GM18498 (cell line): ENCODE measurements at regions not wholly inside any gene's neighbourhood (a gene's known extent, or its start where the extent isn't known, plus 50 kb on each side); places are given as distances from the start of the nearest gene placed in this dataset.
"Not testable (repeated sequence)": the region's sequence is repeated elsewhere in the genome, so short reads cannot be mapped to it uniquely, and the experiment has no call there.

Source experiments
- ATAC-seq: cut with Tn5 transposase; IDR thresholded peaks from one replicate; pipeline ENCODE4 v1.9.1; 2021; ENCODE audit warnings: mild to moderate bottlenecking, moderate library complexity; ENCODE audit not compliant: unreplicated experiment

- peak; percentile 75 for ATAC-seq
Observed at GRCh38 chr6:27132532-27133280, 114.8 kb upstream of the PRSS16 start.

DNA sequence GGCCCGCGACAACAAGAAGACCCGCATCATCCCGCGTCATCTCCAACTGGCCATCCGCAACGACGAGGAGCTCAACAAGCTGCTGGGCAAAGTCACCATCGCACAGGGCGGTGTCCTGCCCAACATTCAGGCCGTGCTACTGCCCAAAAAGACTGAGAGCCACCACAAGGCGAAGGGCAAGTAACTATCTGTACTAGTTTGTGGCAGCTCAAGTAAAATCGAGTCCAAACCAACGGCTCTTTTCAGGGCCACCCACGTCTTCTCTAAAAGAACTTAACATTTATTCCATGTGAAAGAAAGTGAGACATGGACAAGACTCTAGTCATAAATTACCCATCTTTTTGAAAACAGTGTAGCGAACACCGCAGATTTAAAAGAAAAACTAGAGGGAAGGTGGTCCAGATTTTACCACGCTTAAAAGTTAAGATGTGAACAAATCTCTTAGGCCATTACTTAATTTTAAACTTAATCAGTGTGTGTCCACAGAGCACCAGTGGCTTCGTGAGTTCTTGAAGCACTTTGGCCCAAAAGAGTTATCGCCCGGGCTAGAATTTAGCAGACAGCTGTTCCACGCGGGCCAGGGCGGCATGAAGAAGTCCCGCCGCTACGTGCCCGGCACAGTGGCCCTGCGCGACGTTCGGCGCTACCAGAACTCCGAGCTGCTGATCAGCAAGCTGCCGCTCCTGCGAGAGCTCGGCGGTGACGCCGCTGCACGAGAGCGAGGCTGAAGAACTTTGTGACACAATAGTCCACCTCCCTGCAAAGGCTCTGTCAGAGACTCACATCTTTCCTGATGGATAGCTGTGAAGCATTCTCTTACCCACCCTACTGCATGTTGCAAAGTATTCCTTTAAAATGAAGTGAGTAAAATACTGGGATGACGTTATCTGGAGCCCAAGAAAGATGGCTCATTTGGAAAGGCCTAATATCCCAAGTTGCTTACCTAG, 113.9 kb upstream of the PRSS16 start:
- peak; percentile 33 for ATAC-seq

DNA sequence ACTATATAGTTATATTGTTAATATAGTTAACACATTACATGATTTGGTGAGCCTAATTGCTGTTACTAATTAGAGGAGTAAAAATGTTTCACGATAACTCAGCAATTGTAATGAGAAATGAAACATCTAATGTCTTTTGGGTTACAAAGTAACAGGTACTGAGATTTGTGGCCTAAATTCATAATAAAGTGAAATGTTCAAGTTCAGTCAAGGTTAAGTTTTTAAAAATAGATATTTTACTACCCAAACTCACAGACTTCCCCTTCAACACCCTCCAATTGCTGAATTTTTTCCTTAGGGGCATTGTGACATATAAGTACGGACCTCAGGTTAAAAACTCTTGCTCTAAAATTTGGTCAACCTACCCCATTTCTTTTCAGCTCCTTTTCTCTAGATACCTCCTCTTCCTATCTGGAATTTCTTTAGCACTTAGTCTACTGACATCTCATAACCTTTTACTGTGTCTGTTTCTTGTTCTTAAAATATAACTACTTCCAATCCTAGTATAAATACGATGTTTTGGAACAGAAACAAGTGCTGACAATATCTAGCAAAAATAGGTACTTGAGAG, 112.3 kb upstream of the PRSS16 start:
- ATAC-seq = no peak

- no peak for ATAC-seq
Observed at GRCh38 chr6:27136077-27136644, 111.3 kb upstream of the PRSS16 start.

GRCh38 chr6:27136978-27137814, 110.3 kb upstream of the PRSS16 start:
- no peak for ATAC-seq

DNA sequence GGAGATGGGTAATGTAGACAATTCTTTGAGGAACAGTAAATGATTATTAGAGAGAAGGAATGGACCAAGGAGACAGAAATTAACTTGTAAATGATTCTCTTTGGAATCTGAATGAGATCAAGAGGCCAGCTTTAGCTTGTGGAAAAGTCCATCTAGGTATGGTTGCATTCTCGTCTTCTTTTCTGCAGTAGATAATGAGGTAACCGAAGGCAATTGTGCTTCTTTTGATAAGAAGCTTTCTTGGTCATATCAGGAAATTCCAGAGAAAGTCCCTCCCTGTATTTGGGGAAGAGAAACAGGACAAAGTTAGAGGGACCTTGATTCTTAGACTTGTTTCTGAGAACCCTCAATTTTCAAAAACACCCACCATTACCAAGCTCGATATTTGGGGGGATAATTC, 109.1 kb upstream of the PRSS16 start:
- ATAC-seq = no peak

GRCh38 chr6:27138837-27139755, 108.4 kb upstream of the PRSS16 start:
- peak; percentile 68 for ATAC-seq

DNA sequence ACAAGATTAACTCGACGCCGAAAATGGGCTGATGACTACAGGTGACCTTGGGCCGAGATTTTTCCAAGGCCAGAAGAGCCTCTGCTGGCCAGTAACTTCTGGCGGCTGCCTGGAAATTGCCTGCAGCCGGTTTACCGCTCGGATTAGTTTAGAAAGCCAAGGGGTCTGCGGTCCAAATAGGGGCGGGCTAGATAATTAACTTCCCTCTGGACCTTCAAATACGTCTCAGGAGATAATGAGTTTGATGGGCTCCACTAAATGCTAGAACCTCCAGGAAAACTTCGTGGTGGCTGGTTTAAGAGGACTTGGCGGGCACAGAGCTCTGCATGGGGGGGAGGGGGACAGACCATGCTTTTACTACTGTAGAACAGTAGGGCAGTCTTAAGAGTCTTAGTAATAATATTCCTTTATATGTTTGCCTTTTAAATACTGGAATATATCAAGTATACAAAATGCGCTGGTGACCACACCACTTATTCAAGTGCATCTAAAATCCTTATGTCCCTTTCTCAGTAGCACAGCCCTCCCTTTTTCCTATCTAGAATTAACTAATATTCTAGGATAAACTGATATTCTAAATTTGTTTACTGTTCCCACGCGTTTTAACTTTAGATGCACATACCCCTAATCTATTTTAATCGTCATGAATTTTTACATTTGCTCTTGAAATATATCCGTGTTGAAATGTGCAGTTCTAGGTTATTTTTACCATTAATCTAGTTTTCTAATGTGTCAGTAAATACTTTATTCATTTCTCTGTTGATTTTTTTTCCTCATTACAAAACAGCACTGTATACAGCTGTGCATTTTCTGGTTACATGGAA, 107.5 kb upstream of the PRSS16 start:
- ATAC-seq = peak; percentile 17

DNA sequence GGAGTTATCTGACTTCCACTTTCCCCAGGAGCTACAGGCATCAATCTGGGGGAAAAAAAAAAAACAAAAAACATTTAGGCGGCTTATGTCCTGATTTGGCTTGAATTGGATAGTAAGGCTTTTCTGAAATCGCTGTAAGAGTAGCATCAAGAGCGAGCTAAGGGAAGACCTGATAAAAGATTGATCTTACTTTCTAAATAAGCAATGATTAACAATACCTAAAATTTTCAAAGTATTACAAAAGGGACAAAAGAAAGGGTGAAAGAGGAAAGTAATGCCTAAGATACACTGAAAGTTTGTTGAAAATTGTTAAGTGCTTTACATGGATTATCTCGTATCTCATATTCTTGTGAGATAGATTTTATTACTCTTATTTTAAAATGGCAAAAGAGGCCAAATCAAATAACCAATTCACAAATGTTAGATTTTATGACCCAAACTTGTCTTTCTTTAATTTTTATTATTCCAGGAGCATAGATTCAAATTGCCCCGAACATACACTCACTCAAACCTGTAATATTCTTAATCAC, 106.4 kb upstream of the PRSS16 start:
- no peak for ATAC-seq

- no peak for ATAC-seq
Observed at GRCh38 chr6:27141529-27142015, 105.9 kb upstream of the PRSS16 start.

DNA sequence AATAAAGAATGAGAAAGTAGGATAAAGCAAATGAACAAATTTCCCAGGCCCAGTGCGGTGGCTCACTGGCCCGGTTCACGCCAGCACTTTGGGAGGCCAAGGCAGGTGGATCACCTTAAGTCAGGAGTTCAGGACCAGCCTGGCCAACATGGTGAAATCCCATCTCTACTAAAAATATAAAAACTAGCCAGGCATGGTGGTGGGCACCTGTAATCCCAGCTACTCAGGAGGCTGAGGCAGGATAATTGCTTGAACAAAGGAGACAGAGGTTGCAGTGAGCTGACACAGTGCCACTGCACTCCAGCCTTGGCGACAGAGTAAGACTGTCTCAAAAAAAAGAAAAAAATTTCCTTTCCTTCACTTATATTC, 104.5 kb upstream of the PRSS16 start:
- not testable (repeated sequence) for ATAC-seq

GRCh38 chr6:27143474-27144026, 104.0 kb upstream of the PRSS16 start:
- ATAC-seq = no peak

DNA sequence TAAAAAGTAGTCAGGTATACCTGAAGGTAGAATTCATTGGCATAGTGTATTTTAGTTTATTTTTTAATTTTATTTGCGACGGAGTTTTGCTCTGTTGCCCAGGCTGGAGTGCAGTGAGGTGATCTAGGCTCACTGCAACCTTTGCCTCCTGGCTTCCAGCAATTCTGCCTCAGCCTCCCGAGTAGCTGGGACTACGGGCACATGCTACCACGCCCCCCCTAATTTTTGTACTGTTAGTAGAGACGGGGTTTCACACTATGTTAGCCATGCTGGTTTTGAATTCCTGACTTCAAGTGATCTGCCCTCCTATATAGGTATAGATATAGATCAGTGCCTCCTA, 102.8 kb upstream of the PRSS16 start:
- no peak for ATAC-seq

GRCh38 chr6:27145731-27146455, 101.6 kb upstream of the PRSS16 start:
- ATAC-seq = peak; percentile 32

- not testable (repeated sequence) for ATAC-seq
Observed at GRCh38 chr6:27146456-27146705, 101.1 kb upstream of the PRSS16 start.

DNA sequence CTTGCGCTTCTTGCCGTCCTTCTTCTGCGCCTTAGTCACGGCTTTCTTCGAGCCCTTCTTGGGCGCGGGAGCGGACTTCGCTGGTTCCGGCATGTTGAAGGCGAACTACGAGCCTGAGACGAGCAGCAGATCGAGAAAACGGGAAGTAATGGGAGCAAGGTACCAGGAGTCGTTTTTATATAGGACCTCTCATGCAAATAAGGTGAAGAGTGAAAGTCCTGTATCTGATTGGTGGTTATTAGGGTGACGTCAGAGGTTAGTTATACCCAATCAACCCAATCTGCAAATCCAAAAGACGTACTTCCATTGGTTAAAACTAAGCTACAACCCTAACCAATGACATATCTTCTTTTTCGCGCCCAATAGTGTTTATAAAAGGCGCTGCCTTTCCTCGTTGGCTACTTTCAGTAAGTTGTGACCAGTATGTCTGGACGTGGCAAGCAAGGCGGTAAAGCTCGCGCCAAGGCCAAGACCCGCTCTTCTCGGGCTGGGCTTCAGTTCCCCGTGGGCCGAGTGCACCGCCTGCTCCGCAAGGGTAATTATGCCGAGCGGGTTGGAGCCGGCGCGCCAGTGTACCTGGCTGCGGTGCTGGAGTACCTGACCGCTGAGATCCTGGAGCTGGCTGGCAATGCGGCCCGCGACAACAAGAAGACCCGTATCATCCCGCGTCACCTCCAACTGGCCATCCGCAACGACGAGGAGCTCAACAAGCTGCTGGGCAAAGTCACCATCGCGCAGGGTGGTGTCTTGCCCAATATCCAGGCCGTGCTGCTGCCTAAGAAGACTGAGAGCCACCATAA, 100.6 kb upstream of the PRSS16 start:
- ATAC-seq = peak; percentile 76

DNA sequence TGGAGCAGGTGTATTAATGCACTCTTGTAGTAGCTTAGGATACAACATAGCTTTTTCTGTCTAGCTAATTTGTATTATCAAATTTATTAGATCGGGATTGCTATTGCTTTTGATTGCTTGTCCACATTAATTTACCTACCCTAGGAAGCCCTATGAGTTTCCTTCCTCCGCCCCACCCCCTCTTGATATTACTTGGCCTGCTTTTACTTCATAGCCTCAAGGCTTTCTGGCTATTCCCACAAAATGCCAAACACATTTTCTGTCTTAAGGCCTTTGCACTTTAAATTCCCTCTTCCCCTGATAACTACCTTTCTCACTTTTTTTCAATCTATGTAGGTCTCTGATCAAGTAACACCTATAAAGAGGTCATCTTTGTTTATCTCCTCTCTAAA, 99.1 kb upstream of the PRSS16 start:
- no peak for ATAC-seq
